OCI-LY7 (cell line): ENCODE measurements at regions not wholly inside any gene's neighbourhood (a gene's known extent, or its start where the extent isn't known, plus 50 kb on each side); places are given as distances from the start of the nearest gene placed in this dataset.

Experiments
- EZH2phosphoT487 ChIP-seq: fragments of 200-600 bp; sonication (generic); IDR thresholded peaks from 2 replicates; pipeline ENCODE4 v1.6.1; 2018; ENCODE audit warnings: low read depth, borderline replicate concordance, mild to moderate bottlenecking, mixed run types, antibody characterized with exemption, low read length, moderate library complexity, mixed read lengths
- TF ChIP-seq, protein P1 (sequence below): fragments of 200-600 bp; sonication (generic); conservative IDR thresholded peaks from 2 replicates; pipeline ENCODE4 v1.5.1; 2014; ENCODE audit warnings: mild to moderate bottlenecking, antibody characterized with exemption, low read length, moderate library complexity, mixed read lengths

DNA sequence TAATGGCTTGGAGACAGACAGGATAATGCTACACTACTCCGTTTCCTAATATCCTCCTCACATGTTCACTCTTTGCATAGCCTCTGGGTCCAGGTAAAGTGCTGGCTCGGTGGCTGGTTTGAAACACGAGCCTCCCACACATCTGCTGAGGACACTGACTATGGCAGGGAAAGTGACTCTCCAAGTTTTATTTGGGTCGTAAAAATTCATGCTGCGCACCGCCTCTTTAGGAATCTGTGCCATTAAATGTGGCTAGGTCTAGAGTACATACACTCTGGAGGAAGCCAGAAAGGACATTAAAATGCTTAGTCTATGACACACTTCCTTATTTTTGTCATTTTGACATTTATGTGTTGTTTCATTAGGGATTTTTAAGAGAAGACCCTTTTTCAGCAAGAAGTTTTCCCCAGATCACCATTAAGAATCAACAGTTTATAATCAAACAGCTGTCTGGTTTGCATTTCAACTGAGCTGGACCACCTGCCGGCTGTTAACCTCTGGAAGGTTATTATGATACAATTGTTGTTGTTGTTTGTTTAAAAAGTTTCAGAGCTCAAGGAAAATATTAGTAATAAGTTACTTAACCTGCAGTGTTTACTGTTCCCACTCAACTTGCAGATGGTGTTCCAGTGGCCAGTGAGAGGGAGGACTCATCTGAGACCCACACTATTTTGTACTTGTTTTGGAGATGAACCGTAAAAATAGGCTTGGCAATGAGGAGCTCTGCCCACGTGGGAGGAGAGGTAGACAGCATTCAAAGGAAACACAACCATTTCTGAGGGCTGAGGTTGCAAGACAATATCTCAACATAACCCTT is 443.3 kb upstream of the MEIS1 start:
- TF ChIP-seq, protein P1, sequence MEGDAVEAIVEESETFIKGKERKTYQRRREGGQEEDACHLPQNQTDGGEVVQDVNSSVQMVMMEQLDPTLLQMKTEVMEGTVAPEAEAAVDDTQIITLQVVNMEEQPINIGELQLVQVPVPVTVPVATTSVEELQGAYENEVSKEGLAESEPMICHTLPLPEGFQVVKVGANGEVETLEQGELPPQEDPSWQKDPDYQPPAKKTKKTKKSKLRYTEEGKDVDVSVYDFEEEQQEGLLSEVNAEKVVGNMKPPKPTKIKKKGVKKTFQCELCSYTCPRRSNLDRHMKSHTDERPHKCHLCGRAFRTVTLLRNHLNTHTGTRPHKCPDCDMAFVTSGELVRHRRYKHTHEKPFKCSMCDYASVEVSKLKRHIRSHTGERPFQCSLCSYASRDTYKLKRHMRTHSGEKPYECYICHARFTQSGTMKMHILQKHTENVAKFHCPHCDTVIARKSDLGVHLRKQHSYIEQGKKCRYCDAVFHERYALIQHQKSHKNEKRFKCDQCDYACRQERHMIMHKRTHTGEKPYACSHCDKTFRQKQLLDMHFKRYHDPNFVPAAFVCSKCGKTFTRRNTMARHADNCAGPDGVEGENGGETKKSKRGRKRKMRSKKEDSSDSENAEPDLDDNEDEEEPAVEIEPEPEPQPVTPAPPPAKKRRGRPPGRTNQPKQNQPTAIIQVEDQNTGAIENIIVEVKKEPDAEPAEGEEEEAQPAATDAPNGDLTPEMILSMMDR = no peak
- no peak for TF ChIP-seq EZH2phosphoT487
